ENCODE measurements at regions not wholly inside any gene's neighbourhood (a gene's known extent, or its start where the extent isn't known, plus 50 kb on each side); places are given as distances from the start of the nearest gene placed in this dataset.

DNA sequence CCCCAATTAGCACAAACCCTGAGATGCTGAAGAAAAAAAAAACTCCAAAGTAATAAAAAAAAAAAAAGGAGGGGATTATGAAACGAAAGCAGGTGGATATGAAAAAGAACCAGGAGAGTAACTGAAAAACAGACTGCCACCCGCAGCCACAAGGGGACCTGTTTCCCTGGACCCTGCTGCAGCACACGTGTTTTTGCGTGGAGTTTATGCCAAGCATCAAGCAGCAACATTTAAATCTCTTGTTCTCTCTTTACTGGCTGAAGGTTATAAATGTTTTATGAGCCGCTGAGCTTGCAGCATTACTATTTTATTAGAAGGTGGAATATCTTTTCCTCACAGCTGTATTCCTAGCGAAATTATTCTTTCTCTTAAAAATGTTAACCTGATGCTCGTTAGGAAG lies 131.6 kb upstream of the OLIG3 start:
- POLR2A ChIA-PET (ENCODE audit: unreplicated experiment), result no interaction called here
- WGBS, 2 experiments (ENCODE audit: extremely low coverage in 2 of 2, insufficient read length in 1 of 2), result 71% methylated on average over 1 of the region's 7 CpGs; no CpG with 5 or more reads in 1 of the 2 experiments

More for the DNA sequence above, 131.6 kb upstream of the OLIG3 start:
- H3K27ac ChIP-seq (ENCODE audit: insufficient read depth, low read length), result no peak overlapping the region
- no peak overlapping the region for H3K4me2 ChIP-seq (ENCODE audit: low read depth, low read length)
- no peak overlapping the region for H4K8ac ChIP-seq (ENCODE audit: low read depth in 2 of 2, low read length in 2 of 2)
- no peak overlapping the region for H2BK15ac ChIP-seq (ENCODE audit: low read depth, low read length)
- H2AK5ac ChIP-seq (ENCODE audit: low read depth, low read length), result no peak overlapping the region
- H3K18ac ChIP-seq (ENCODE audit: low read depth, low read length), result no peak overlapping the region
- in situ Hi-C loops (cut with MboI; ENCODE audit: low sequenced_read_pairs), result no loop called here
- H4K5ac ChIP-seq (ENCODE audit: low read depth, low read length), result no peak overlapping the region
- H3K4me1 ChIP-seq (ENCODE audit: control insufficient read depth, insufficient read depth, low read length), result no peaks in the 10 kb centered on the region
- ATAC-seq (ENCODE audit: low read depth) (no peak), DNase-seq (no peak)
- no peaks in the 10 kb centered on the region for H4K20me1 ChIP-seq (ENCODE audit: insufficient read depth, low read length)
- H2AK9ac ChIP-seq (replicated peaks; ENCODE audit: low read depth, low read length, poor library complexity), result no peak overlapping the region
- peaks cover 7% of the 10 kb centered on the region for H3K27me3 ChIP-seq (ENCODE audit: control insufficient read depth, insufficient read depth, low read length)
- H3K9me3 ChIP-seq (ENCODE audit: control insufficient read depth, insufficient read depth, low read length), result no peaks in the 10 kb centered on the region
- no TSS peak for BruUV-seq (replicated peaks)
- H2AFZ ChIP-seq (replicated peaks; ENCODE audit: low read length, poor library complexity), result no peak overlapping the region
- H3K36me3 ChIP-seq (ENCODE audit: control insufficient read depth, insufficient read depth, low read length), result no peaks in the 10 kb centered on the region
- H3K9ac ChIP-seq (ENCODE audit: low read depth, low read length), result no peak overlapping the region
- CTCF ChIA-PET, result no interaction called here
- H3K4ac ChIP-seq (ENCODE audit: low read depth, low read length), result no peak overlapping the region
- intact Hi-C loops (cut with micrococcal nuclease), result no loop called here
- TF ChIP-seq FOS (IDR thresholded peaks at IDR 0.05; ENCODE audit: low read depth, low read length) (no peak), MXI1 (IDR thresholded peaks at IDR 0.05; ENCODE audit: borderline replicate concordance, low read depth, low read length) (no peak), RCOR1 (IDR thresholded peaks at IDR 0.05; ENCODE audit: insufficient replicate concordance, low read length) (no peak), CEBPB (IDR thresholded peaks at IDR 0.05; ENCODE audit: low read depth, low read length) (no peak), SMC3 (IDR thresholded peaks at IDR 0.05; ENCODE audit: low read depth, low read length) (no peak), CHD1 (IDR thresholded peaks at IDR 0.05; ENCODE audit: low read depth, low read length) (no peak), MAZ (IDR thresholded peaks at IDR 0.05; ENCODE audit: borderline replicate concordance, low read depth, low read length) (no peak), USF2 (IDR thresholded peaks at IDR 0.05; ENCODE audit: low read depth, low read length) (no peak), BHLHE40 (IDR thresholded peaks at IDR 0.05; ENCODE audit: low read depth, low read length) (no peak), NFE2L2 (IDR thresholded peaks at IDR 0.05; ENCODE audit: low read depth, low read length) (no peak), ELK1 (IDR thresholded peaks at IDR 0.05; ENCODE audit: borderline replicate concordance, low read depth, low read length) (no peak), POLR2A (IDR thresholded peaks at IDR 0.05; ENCODE audit: low read depth, low read length) (no peak), RAD21 (IDR thresholded peaks at IDR 0.05; ENCODE audit: low read length) (no peak), RFX5 (IDR thresholded peaks at IDR 0.05; ENCODE audit: low read depth, low read length) (no peak), MAFK (IDR thresholded peaks at IDR 0.05; ENCODE audit: low read depth, low read length) (no peak)
- TF ChIP-seq, protein P1, sequence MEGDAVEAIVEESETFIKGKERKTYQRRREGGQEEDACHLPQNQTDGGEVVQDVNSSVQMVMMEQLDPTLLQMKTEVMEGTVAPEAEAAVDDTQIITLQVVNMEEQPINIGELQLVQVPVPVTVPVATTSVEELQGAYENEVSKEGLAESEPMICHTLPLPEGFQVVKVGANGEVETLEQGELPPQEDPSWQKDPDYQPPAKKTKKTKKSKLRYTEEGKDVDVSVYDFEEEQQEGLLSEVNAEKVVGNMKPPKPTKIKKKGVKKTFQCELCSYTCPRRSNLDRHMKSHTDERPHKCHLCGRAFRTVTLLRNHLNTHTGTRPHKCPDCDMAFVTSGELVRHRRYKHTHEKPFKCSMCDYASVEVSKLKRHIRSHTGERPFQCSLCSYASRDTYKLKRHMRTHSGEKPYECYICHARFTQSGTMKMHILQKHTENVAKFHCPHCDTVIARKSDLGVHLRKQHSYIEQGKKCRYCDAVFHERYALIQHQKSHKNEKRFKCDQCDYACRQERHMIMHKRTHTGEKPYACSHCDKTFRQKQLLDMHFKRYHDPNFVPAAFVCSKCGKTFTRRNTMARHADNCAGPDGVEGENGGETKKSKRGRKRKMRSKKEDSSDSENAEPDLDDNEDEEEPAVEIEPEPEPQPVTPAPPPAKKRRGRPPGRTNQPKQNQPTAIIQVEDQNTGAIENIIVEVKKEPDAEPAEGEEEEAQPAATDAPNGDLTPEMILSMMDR (conservative IDR thresholded peaks at IDR 0.05; ENCODE audit: low read depth, low read length), result no peak
- H2BK20ac ChIP-seq (ENCODE audit: low read depth, low read length), result no peak overlapping the region
- dilution Hi-C loops (cut with HindIII; ENCODE audit: low sequenced_read_pairs, unreplicated experiment), result no loop called here
- H3K56ac ChIP-seq (ENCODE audit: extremely low read depth, insufficient read depth, low read length), result no peak overlapping the region
- no peaks in the 10 kb centered on the region for H3K79me1 ChIP-seq (ENCODE audit: low read depth in 1 of 2, low read length in 2 of 2)
- no peak overlapping the region for H3K4me3 ChIP-seq (ENCODE audit: insufficient read depth, low read depth, low read length)
- no peak overlapping the region for H3K14ac ChIP-seq (replicated peaks; ENCODE audit: low read depth, low read length)
- no peak overlapping the region for H2BK120ac ChIP-seq (ENCODE audit: low read depth, low read length)
- no peaks in the 10 kb centered on the region for H3K9me1 ChIP-seq (ENCODE audit: insufficient read depth, low read length)
- H2BK5ac ChIP-seq (ENCODE audit: low read depth, low read length, poor library complexity, severe bottlenecking), result no peak overlapping the region
- no peak overlapping the region for H3K23ac ChIP-seq (ENCODE audit: low read depth, low read length)
- no peak overlapping the region for H4K91ac ChIP-seq (ENCODE audit: insufficient read depth, low read depth, low read length)
